Activated CD4-positive, alpha-beta T cell treated with anti-CD3 and anti-CD28 coated beads, Interleukin-2, amount 50 U/mL, for 24 hours (primary cell): ENCODE measurements at regions not wholly inside any gene's neighbourhood (a gene's known extent, or its start where the extent isn't known, plus 50 kb on each side); places are given as distances from the start of the nearest gene placed in this dataset.
A peak's percentile ranks its signal among the peaks of the same experiment; 100 is the strongest.

Source experiments
- DNase-seq, 2 donors: peaks; one replicate each; pipeline ENCODE4 v3.0.0-alpha.2; 2020; ENCODE audit warnings: low read depth in 1 of 2, low spot score in 1 of 2

- DNase-seq = no peak
Measured at GRCh38 chr7:17230099-17230807, 68.2 kb upstream of the AHR start.

- DNase-seq = no peak
Measured at GRCh38 chr7:17233603-17234002, 64.8 kb upstream of the AHR start.

- peak in 1 of 2 donors; percentile 26 for DNase-seq
Measured at GRCh38 chr7:17234030-17234397, 64.4 kb upstream of the AHR start.

- peak in 1 of 2 donors; percentile 78 for DNase-seq
Measured at GRCh38 chr7:17234398-17235031, 63.9 kb upstream of the AHR start.

- no peak for DNase-seq
Measured at GRCh38 chr7:17236171-17236570, 62.3 kb upstream of the AHR start.

GRCh38 chr7:17236603-17237002 is 61.8 kb upstream of the AHR start:
- DNase-seq = no peak

- DNase-seq = no peak
Measured at GRCh38 chr7:17239046-17239445, 59.4 kb upstream of the AHR start.

GRCh38 chr7:17239683-17240521 is 58.5 kb upstream of the AHR start:
- DNase-seq = no peak

- no peak for DNase-seq
Measured at GRCh38 chr7:17242504-17242903, 55.9 kb upstream of the AHR start.

- no peak for DNase-seq
Measured at GRCh38 chr7:17244786-17245185, 53.7 kb upstream of the AHR start.

- DNase-seq = no peak
Measured at GRCh38 chr7:17247357-17247756, 51.1 kb upstream of the AHR start.

- DNase-seq = no peak
Measured at GRCh38 chr7:17248527-17248926, 49.9 kb upstream of the AHR start.
